HCT116 (cell line): ENCODE measurements at regions not wholly inside any gene's neighbourhood (a gene's known extent, or its start where the extent isn't known, plus 50 kb on each side); places are given as distances from the start of the nearest gene placed in this dataset.

Experiments
- ATAC-seq: fragments of 200-7000 bp; cut with Tn5 transposase; 2 replicates; pipeline ENCODE4 v1.9.1; 2020; ENCODE audit warnings: mild to moderate bottlenecking, moderate library complexity
- BruUV-seq: library from RNA; stranded (reverse); fragments of 400-500 nt; replicated peaks from 2 replicates; lab custom pipeline; 2021; lab: Mats Ljungman, UMichigan
- CTCF ChIA-PET: fragments of 300-600 bp; sonication (Branson Sonifier 250); formaldehyde crosslinking; loops from one replicate; lab custom pipeline; 2021; ENCODE audit warnings: antibody characterized with exemption; lab: Charles Lee
- POLR2A ChIA-PET: fragments of 300-600, 350-600 bp; sonication (Branson Sonifier 250); formaldehyde crosslinking; loops from one replicate; lab custom pipeline; 2021; ENCODE audit warnings: antibody characterized with exemption; lab: Charles Lee
- RAD21 ChIA-PET, 2 experiments: fragments of 300-600 bp; sonication (Branson Sonifier 250); formaldehyde crosslinking; loops; one replicate each; lab custom pipeline; 2023; ENCODE audit warnings: low total read pairs in 2 of 2; ENCODE audit not compliant: uncharacterized antibody in 2 of 2, unreplicated experiment in 2 of 2, low non-redundant PET in 1 of 2; lab: Charles Lee
- DNase-seq: peaks from one replicate; pipeline ENCODE4 v3.0.0-alpha.2; 2010; ENCODE audit warnings: low read depth, low spot score
- H2AFZ ChIP-seq: fragments of 200-600 bp; shearing (Covaris generic), sonication (generic); 2 replicates; pipeline ENCODE4 v1.6.1; 2017; ENCODE audit warnings: low read depth, mixed run types, mixed read lengths, antibody characterized with exemption, low read length; ENCODE audit not compliant: poor library complexity, severe bottlenecking
- H3K27ac ChIP-seq: 2 replicates; pipeline ENCODE4 v1.5.1; 2012; ENCODE audit warnings: low read depth, low read length
- H3K27me3 ChIP-seq: fragments of 200-600 bp; sonication (generic); 2 replicates; pipeline ENCODE4 v1.6.1; 2016; ENCODE audit warnings: mixed run types, low read length, mixed read lengths; ENCODE audit not compliant: insufficient read depth
- H3K36me3 ChIP-seq, 2 experiments: fragments of 200-500 bp in 1 of 2; fragments of 200-600 bp in 1 of 2; sonication (Bioruptor generic) in 1 of 2; sonication (generic) in 1 of 2; 2 replicates each; pipeline versions ENCODE4 v1.5.1 to v1.6.1; 2014 to 2016; ENCODE audit warnings: low read length in 2 of 2, inconsistent platforms in 1 of 2, mixed read lengths in 1 of 2, mixed run types in 1 of 2; ENCODE audit not compliant: insufficient read depth in 2 of 2, control insufficient read depth in 1 of 2
- H3K4me1 ChIP-seq, 2 experiments: fragments of 200-600 bp in 1 of 2; sonication (generic) in 1 of 2; 2 replicates each; pipeline versions ENCODE4 v1.5.1 to v1.6.1; 2012 to 2017; ENCODE audit warnings: low read length in 2 of 2, inconsistent platforms in 1 of 2, mild to moderate bottlenecking in 1 of 2, mixed read lengths in 1 of 2, mixed run types in 1 of 2, moderate library complexity in 1 of 2; ENCODE audit not compliant: insufficient read depth in 2 of 2, control insufficient read depth in 1 of 2
- H3K4me2 ChIP-seq: fragments of 200-600 bp; sonication (generic); 2 replicates; pipeline ENCODE4 v1.6.1; 2017; ENCODE audit warnings: mixed run types, low read length, mixed read lengths
- H3K4me3 ChIP-seq, 2 experiments: fragments of 200-600 bp in 1 of 2; sonication (generic) in 1 of 2; replicated peaks in 1 of 2; 2 replicates each; pipeline ENCODE4 v1.5.1; 2011 to 2016; ENCODE audit warnings: low read length in 2 of 2, control low read depth in 1 of 2, low read depth in 1 of 2, mild to moderate bottlenecking in 1 of 2, mixed read lengths in 1 of 2, mixed run types in 1 of 2
- H3K79me2 ChIP-seq: fragments of 200-600 bp; sonication (generic); 2 replicates; pipeline ENCODE4 v1.6.1; 2017; ENCODE audit warnings: mild to moderate bottlenecking, mixed run types, low read length, moderate library complexity, mixed read lengths; ENCODE audit not compliant: insufficient read depth
- H3K9ac ChIP-seq: fragments of 200-600 bp; sonication (generic); 2 replicates; pipeline ENCODE4 v1.6.1; 2016; ENCODE audit warnings: low read length, mixed read lengths
- H3K9me2 ChIP-seq: fragments of 200-600 bp; sonication (generic), shearing (Covaris generic); 2 replicates; pipeline ENCODE4 v1.6.1; 2017; ENCODE audit warnings: mixed run types, mild to moderate bottlenecking, moderate library complexity; ENCODE audit not compliant: insufficient read depth
- H3K9me3 ChIP-seq, 2 experiments: fragments of 200-500 bp in 1 of 2; fragments of 200-600 bp in 1 of 2; sonication (Bioruptor generic) in 1 of 2; sonication (generic) in 1 of 2; 2 replicates each; pipeline ENCODE4 v1.6.1; 2014 to 2017; ENCODE audit warnings: low read length in 2 of 2, mixed read lengths in 2 of 2, inconsistent platforms in 1 of 2, low read depth in 1 of 2, mild to moderate bottlenecking in 1 of 2, mixed run types in 1 of 2, moderate library complexity in 1 of 2; ENCODE audit not compliant: control insufficient read depth in 1 of 2, insufficient read depth in 1 of 2
- H4K20me1 ChIP-seq: fragments of 200-600 bp; sonication (generic), shearing (Covaris generic); 2 replicates; pipeline ENCODE4 v1.6.1; 2017; ENCODE audit warnings: mixed run types, mild to moderate bottlenecking, moderate library complexity; ENCODE audit not compliant: insufficient read depth
- CBX3 ChIP-seq: IDR thresholded peaks from 2 replicates; pipeline ENCODE4 v1.6.1; 2012; ENCODE audit warnings: low read depth
- CEBPB ChIP-seq: IDR thresholded peaks from 2 replicates; pipeline ENCODE4 v1.6.1; 2012; ENCODE audit warnings: low read depth
- EZH2phosphoT487 ChIP-seq: fragments of 200-600 bp; IDR thresholded peaks from 2 replicates; pipeline ENCODE4 v1.6.1; 2018; ENCODE audit warnings: antibody characterized with exemption, borderline replicate concordance
- JUND ChIP-seq: IDR thresholded peaks from 2 replicates; pipeline ENCODE4 v1.6.1; 2012
- POLR2AphosphoS5 ChIP-seq: IDR thresholded peaks from 2 replicates; pipeline ENCODE4 v1.6.1; 2011; ENCODE audit warnings: mild to moderate bottlenecking, low read depth, low read length, moderate library complexity
- RAD21 ChIP-seq: IDR thresholded peaks from 2 replicates; pipeline ENCODE4 v1.6.1; 2012; ENCODE audit warnings: low read depth, mild to moderate bottlenecking
- REST ChIP-seq: IDR thresholded peaks from 2 replicates; pipeline ENCODE4 v1.6.1; 2012; ENCODE audit warnings: low read depth
- SIN3A ChIP-seq: IDR thresholded peaks from 2 replicates; pipeline ENCODE4 v1.6.1; 2012; ENCODE audit warnings: low read depth
- SP1 ChIP-seq: IDR thresholded peaks from 2 replicates; pipeline ENCODE4 v1.6.1; 2012; ENCODE audit warnings: low read depth
- YY1 ChIP-seq: IDR thresholded peaks from 2 replicates; pipeline ENCODE4 v1.6.1; 2011; ENCODE audit warnings: low read length, low read depth, moderate library complexity, mild to moderate bottlenecking; ENCODE audit not compliant: insufficient replicate concordance; ENCODE audit errors: extremely low read depth
- ZNF274 ChIP-seq: fragments of 200-500 bp; sonication (Bioruptor generic); IDR thresholded peaks from 2 replicates; pipeline ENCODE4 v1.6.1; 2014; ENCODE audit warnings: mild to moderate bottlenecking, low read depth, low read length, inconsistent platforms
- intact Hi-C: fragments of 100-400 bp; cut with micrococcal nuclease; formaldehyde crosslinking; loops from 2 replicates; pipeline ENCODE4 v1.10.0; 2022
- TF ChIP-seq, protein P1 (sequence below): IDR thresholded peaks from 2 replicates; pipeline ENCODE4 v1.6.1; 2012

DNA sequence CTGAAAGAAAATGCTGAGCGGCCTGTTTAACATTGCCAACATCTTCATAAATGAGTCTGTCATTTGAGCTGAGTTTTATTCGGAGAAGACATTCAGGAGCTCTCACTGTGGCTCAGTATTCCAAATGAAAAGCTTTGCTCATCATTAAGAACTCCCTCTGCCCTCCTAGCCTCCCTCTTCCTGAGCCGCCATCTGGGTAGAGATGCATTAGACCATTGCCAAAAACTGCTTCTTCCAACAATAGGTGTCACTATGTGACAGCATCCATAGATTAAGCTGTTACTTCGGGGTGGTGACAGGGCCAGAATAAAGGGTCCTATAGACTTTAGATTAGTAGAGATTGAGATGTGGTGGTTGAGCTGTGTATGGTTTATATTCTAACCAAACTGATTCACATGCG, 501.4 kb upstream of the NR2F2 start:
- DNase-seq, result no peak
- Histone ChIP-seq H3K27me3 (no peaks in the 10 kb centered on the region), H3K9ac (no peak overlapping the region), H3K4me2 (no peak overlapping the region), H3K9me2 (no peaks in the 10 kb centered on the region), H3K36me3 (no peaks in the 10 kb centered on the region), H3K9me3 (no peaks in the 10 kb centered on the region), H3K4me1 (no peaks in the 10 kb centered on the region), H2AFZ (no peak overlapping the region), H3K79me2 (no peaks in the 10 kb centered on the region), H3K27ac (no peak overlapping the region), H4K20me1 (no peaks in the 10 kb centered on the region), H3K4me3 (no peak overlapping the region)
- no TSS peak for BruUV-seq
- POLR2A ChIA-PET, result no interaction called here
- CTCF ChIA-PET, result no interaction called here
- RAD21 ChIA-PET, result no interaction called here
- TF ChIP-seq CBX3 (no peak), RAD21 (peak; percentile 23; the same call in 1 of the 2 replicates)
- intact Hi-C loops, result no loop called here
- ATAC-seq, result no peak

- H4K20me1 ChIP-seq, result no peaks in the 10 kb centered on the region
- no peaks in the 10 kb centered on the region for H3K9me3 ChIP-seq
- H3K79me2 ChIP-seq, result no peaks in the 10 kb centered on the region
- ATAC-seq (no peak), DNase-seq (no peak)
- no peaks in the 10 kb centered on the region for H3K27me3 ChIP-seq
- no peak overlapping the region for H3K27ac ChIP-seq
- CTCF ChIA-PET, result no interaction called here
- no peak overlapping the region for H3K4me3 ChIP-seq
- intact Hi-C loops, result no loop called here
- no peaks in the 10 kb centered on the region for H3K9me2 ChIP-seq
- TF ChIP-seq POLR2AphosphoS5 (no peak), ZNF274 (no peak), EZH2phosphoT487 (no peak), CEBPB (no peak), YY1 (no peak), REST (no peak), SIN3A (no peak), RAD21 (no peak), CBX3 (no peak), SP1 (no peak), JUND (no peak)
- TF ChIP-seq, protein P1, sequence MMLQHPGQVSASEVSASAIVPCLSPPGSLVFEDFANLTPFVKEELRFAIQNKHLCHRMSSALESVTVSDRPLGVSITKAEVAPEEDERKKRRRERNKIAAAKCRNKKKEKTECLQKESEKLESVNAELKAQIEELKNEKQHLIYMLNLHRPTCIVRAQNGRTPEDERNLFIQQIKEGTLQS, result no peak
- BruUV-seq, result no TSS peak
- POLR2A ChIA-PET, result interaction anchor here (0.9 kb wide), 1 partner anchor 294 kb away, joined by 3 read pairs; no protein-coding TSS in a partner anchor
- no peaks in the 10 kb centered on the region for H3K36me3 ChIP-seq
- RAD21 ChIA-PET, result no interaction called here
- H3K9ac ChIP-seq, result no peak overlapping the region
- no peaks in the 10 kb centered on the region for H3K4me1 ChIP-seq
- no peak overlapping the region for H3K4me2 ChIP-seq
- no peak overlapping the region for H2AFZ ChIP-seq
Measured at GRCh38 chr15:95830281-95830680, 500.2 kb upstream of the NR2F2 start.
